H1 (cell line): ENCODE measurements at regions not wholly inside any gene's neighbourhood (a gene's known extent, or its start where the extent isn't known, plus 50 kb on each side); places are given as distances from the start of the nearest gene placed in this dataset.

Experiments
- CTCF ChIA-PET: fragments of 300-600 bp; sonication (Branson Sonifier 250); formaldehyde crosslinking; loops from one replicate; lab custom pipeline; 2021; ENCODE audit not compliant: partially characterized antibody; lab: Charles Lee
- POLR2A ChIA-PET: fragments of 300-600 bp; sonication (Branson Sonifier 250); formaldehyde crosslinking; loops from one replicate; lab custom pipeline; 2021; ENCODE audit warnings: inconsistent platforms; ENCODE audit not compliant: partially characterized antibody; lab: Charles Lee
- DNase-seq, 2 experiments: peaks; one replicate each; pipeline versions ENCODE4 v3.0.0 to v3.0.0-alpha.2; 2010 to 2022; ENCODE audit warnings: low spot score in 2 of 2, low read depth in 1 of 2, mixed read lengths in 1 of 2
- FAIRE-seq: peaks from 2 replicates; lab custom pipeline; 2011; peaks lifted over from hg19 to GRCh38; lab: Jason Lieb, UNC
- H2AFZ ChIP-seq: 2 replicates; pipeline ENCODE4 v1.8.1; 2012; ENCODE audit warnings: low read length, inconsistent platforms
- H2AK5ac ChIP-seq: 2 replicates; pipeline ENCODE4 v1.6.1; 2013; ENCODE audit warnings: low read depth, low read length
- H2BK120ac ChIP-seq: replicated peaks from 2 replicates; pipeline ENCODE3; 2013; ENCODE audit warnings: low read depth, low read length, inconsistent platforms
- H2BK12ac ChIP-seq: 2 replicates; pipeline ENCODE4 v1.6.1; 2013; ENCODE audit warnings: low read depth, low read length
- H2BK15ac ChIP-seq: 2 replicates; pipeline ENCODE4 v1.6.1; 2013; ENCODE audit warnings: low read length
- H2BK20ac ChIP-seq: 2 replicates; pipeline ENCODE4 v1.6.1; 2013; ENCODE audit warnings: low read length
- H2BK5ac ChIP-seq: 2 replicates; pipeline ENCODE4 v1.6.1; 2013; ENCODE audit warnings: low read depth, low read length
- H3K14ac ChIP-seq: 2 replicates; pipeline ENCODE4 v1.6.1; 2013; ENCODE audit warnings: inconsistent platforms; ENCODE audit not compliant: insufficient read length
- H3K18ac ChIP-seq: 2 replicates; pipeline ENCODE4 v1.6.1; 2013; ENCODE audit warnings: low read length; ENCODE audit errors: extremely low read depth
- H3K23ac ChIP-seq: 2 replicates; pipeline ENCODE4 v1.6.1; 2013; ENCODE audit warnings: inconsistent platforms; ENCODE audit not compliant: insufficient read length
- H3K23me2 ChIP-seq: 2 replicates; pipeline ENCODE4 v1.6.1; 2013; ENCODE audit warnings: low read depth, low read length
- H3K27ac ChIP-seq: 2 replicates; pipeline ENCODE4 v1.6.1; 2011; ENCODE audit warnings: low read depth, low read length, inconsistent platforms
- H3K27me3 ChIP-seq, 4 experiments: replicated peaks in 1 of 4; 1 replicate in 1 of 4; 2 replicates in 3 of 4; pipeline versions ENCODE4 v1.6.1 to v1.8.1; 2011 to 2013; ENCODE audit warnings: low read length in 3 of 4, mild to moderate bottlenecking in 3 of 4, inconsistent platforms in 2 of 4, mixed read lengths in 2 of 4, moderate library complexity in 1 of 4; ENCODE audit not compliant: control insufficient read depth in 3 of 4, insufficient read depth in 3 of 4; ENCODE audit errors: extremely low read depth in 1 of 4
- H3K36me3 ChIP-seq, 4 experiments: 2 replicates each; pipeline versions ENCODE4 v1.6.1 to v1.8.1; 2011 to 2013; ENCODE audit warnings: mild to moderate bottlenecking in 4 of 4, low read length in 3 of 4, moderate library complexity in 2 of 4, control low read depth in 1 of 4, inconsistent platforms in 1 of 4; ENCODE audit not compliant: insufficient read depth in 4 of 4, control insufficient read depth in 2 of 4
- H3K4ac ChIP-seq: replicated peaks from 2 replicates; pipeline ENCODE3; 2013; ENCODE audit warnings: low read length, low read depth, mixed read lengths, inconsistent platforms; ENCODE audit not compliant: insufficient read length
- H3K4me1 ChIP-seq, 4 experiments: replicated peaks in 1 of 4; 1 replicate in 1 of 4; 2 replicates in 3 of 4; pipeline versions ENCODE4 v1.6.1 to v1.8.1; 2011 to 2013; ENCODE audit warnings: low read length in 3 of 4, inconsistent platforms in 2 of 4, mixed read lengths in 1 of 4; ENCODE audit not compliant: insufficient read depth in 4 of 4, control insufficient read depth in 3 of 4
- H3K4me2 ChIP-seq, 2 experiments: 2 replicates each; pipeline versions ENCODE4 v1.6.1 to v1.8.1; 2011 to 2013; ENCODE audit warnings: low read depth in 2 of 2, low read length in 2 of 2, control low read depth in 1 of 2, inconsistent platforms in 1 of 2, mild to moderate bottlenecking in 1 of 2; ENCODE audit not compliant: insufficient read depth in 1 of 2
- H3K4me3 ChIP-seq, 4 experiments: fragments of 200-600, 300-600 bp in 1 of 4; sonication (generic), shearing (Covaris generic), sonication (Bioruptor Twin) in 1 of 4; 2 replicates each; pipeline versions ENCODE4 v1.5.1 to v1.8.1; 2011 to 2016; ENCODE audit warnings: low read length in 4 of 4, low read depth in 3 of 4, control low read depth in 2 of 4, inconsistent platforms in 2 of 4, mild to moderate bottlenecking in 2 of 4, mixed read lengths in 1 of 4, moderate library complexity in 1 of 4; ENCODE audit not compliant: insufficient read depth in 2 of 4; ENCODE audit errors: extremely low read depth in 1 of 4
- H3K56ac ChIP-seq: replicated peaks from 2 replicates; pipeline ENCODE3; 2013; ENCODE audit warnings: low read depth, mild to moderate bottlenecking, mixed read lengths, low read length, inconsistent platforms; ENCODE audit not compliant: insufficient read length
- H3K79me1 ChIP-seq: 2 replicates; pipeline ENCODE4 v1.6.1; 2013; ENCODE audit warnings: low read depth, low read length, control low read depth
- H3K79me2 ChIP-seq, 2 experiments: 2 replicates each; pipeline versions ENCODE4 v1.6.1 to v1.8.1; 2012 to 2013; ENCODE audit warnings: low read length in 2 of 2, mild to moderate bottlenecking in 2 of 2, inconsistent platforms in 1 of 2; ENCODE audit not compliant: insufficient read depth in 2 of 2, control insufficient read depth in 1 of 2
- H3K9ac ChIP-seq, 4 experiments: replicated peaks in 1 of 4; 1 replicate in 1 of 4; 2 replicates in 3 of 4; pipeline versions ENCODE4 v1.6.1 to v1.8.1; 2011 to 2013; ENCODE audit warnings: low read depth in 3 of 4, low read length in 3 of 4, control low read depth in 2 of 4, mild to moderate bottlenecking in 2 of 4, moderate library complexity in 2 of 4, inconsistent platforms in 1 of 4; ENCODE audit errors: extremely low read depth in 1 of 4
- H3K9me3 ChIP-seq, 2 experiments: 2 replicates each; pipeline versions ENCODE4 v1.6.1 to v1.8.1; 2012 to 2013; ENCODE audit warnings: mild to moderate bottlenecking in 2 of 2, moderate library complexity in 2 of 2, control low read depth in 1 of 2, inconsistent platforms in 1 of 2, low read depth in 1 of 2, low read length in 1 of 2, mixed read lengths in 1 of 2; ENCODE audit not compliant: insufficient read depth in 2 of 2
- H4K20me1 ChIP-seq, 2 experiments: replicated peaks in 1 of 2; 2 replicates each; pipeline versions ENCODE3 to v1.8.1; 2011 to 2013; ENCODE audit warnings: inconsistent platforms in 2 of 2, low read length in 2 of 2, mild to moderate bottlenecking in 1 of 2; ENCODE audit not compliant: insufficient read depth in 2 of 2, control insufficient read depth in 1 of 2
- H4K5ac ChIP-seq: 2 replicates; pipeline ENCODE4 v1.6.1; 2013; ENCODE audit warnings: low read length, low read depth, mixed read lengths, inconsistent platforms; ENCODE audit not compliant: insufficient read length
- H4K8ac ChIP-seq: 2 replicates; pipeline ENCODE4 v1.8.0; 2013; ENCODE audit warnings: mild to moderate bottlenecking, moderate library complexity, low read length, inconsistent platforms; ENCODE audit not compliant: insufficient read depth; ENCODE audit errors: extremely low read depth
- H4K91ac ChIP-seq: replicated peaks from 2 replicates; pipeline ENCODE3; 2013; ENCODE audit warnings: low read length, mixed read lengths, inconsistent platforms; ENCODE audit not compliant: insufficient read length
- ATF2 ChIP-seq: IDR thresholded peaks from 2 replicates; pipeline ENCODE4 v1.6.1; 2012; ENCODE audit warnings: low read length, inconsistent platforms
- GTF2F1 ChIP-seq: IDR thresholded peaks from 2 replicates; pipeline ENCODE4 v1.6.1; 2012; ENCODE audit warnings: low read depth, low read length, improper control_type of control experiment, borderline replicate concordance
- SIX5 ChIP-seq: IDR thresholded peaks from 2 replicates; pipeline ENCODE4 v1.6.1; 2011; ENCODE audit warnings: mild to moderate bottlenecking, low read depth, low read length
- WGBS, 2 experiments: shearing (Covaris generic) in 1 of 2; methylation state at CpG; one replicate each; pipeline versions ENCODE4 v1.1.6 to v1.1.7; 2013 to 2015; ENCODE audit warnings: low lambda C conversion rate in 2 of 2, mixed read lengths in 2 of 2, inconsistent platforms in 1 of 2, low coverage in 1 of 2, missing lambda C conversion rate in 1 of 2; ENCODE audit not compliant: insufficient replicate concordance in 2 of 2, insufficient coverage in 1 of 2, insufficient read length in 1 of 2; ENCODE audit errors: extremely low coverage in 1 of 2, missing lambda C conversion rate in 1 of 2; 5-methylcytosine and 5-hydroxymethylcytosine counted together

- Histone ChIP-seq H2BK120ac (no peak overlapping the region), H2AFZ (no peak overlapping the region), H3K23ac (no peak overlapping the region), H3K36me3 (no peaks in the 10 kb centered on the region), H3K4me3 (no peak overlapping the region), H4K5ac (no peak overlapping the region), H3K18ac (no peak overlapping the region), H3K27ac (no peak overlapping the region), H3K9ac (no peak overlapping the region), H3K4ac (no peak overlapping the region), H3K23me2 (no peaks in the 10 kb centered on the region; the same call in 1 of the 2 replicates), H3K4me1 (no peaks in the 10 kb centered on the region), H2BK15ac (no peak overlapping the region), H2BK20ac (no peak overlapping the region), H3K9me3 (no peaks in the 10 kb centered on the region), H3K79me1 (no peaks in the 10 kb centered on the region), H4K8ac (no peak overlapping the region), H3K56ac (no peak overlapping the region), H2BK5ac (no peak overlapping the region), H3K4me2 (no peak overlapping the region), H3K79me2 (no peaks in the 10 kb centered on the region), H2BK12ac (no peak overlapping the region), H4K91ac (no peak overlapping the region), H3K27me3 (no peaks in the 10 kb centered on the region), H2AK5ac (no peak overlapping the region), H3K14ac (no peak overlapping the region), H4K20me1 (no peaks in the 10 kb centered on the region)
- CTCF ChIA-PET = no interaction called here
- POLR2A ChIA-PET = no interaction called here
- FAIRE-seq (no peak), DNase-seq (no peak)
- WGBS, 2 experiments = 95% methylated on average over 3 of the region's 3 CpGs; no CpG with 5 or more reads in 1 of the 2 experiments
- no peak for TF ChIP-seq ATF2
- no peak for TF ChIP-seq GTF2F1
- no peak for TF ChIP-seq SIX5
Measured at GRCh38 chr6:121668259-121668658, 232.8 kb downstream of the GJA1 start.
